ENCODE measurements at regions not wholly inside any gene's neighbourhood (a gene's known extent, or its start where the extent isn't known, plus 50 kb on each side); places are given as distances from the start of the nearest gene placed in this dataset.
"Not testable (repeated sequence)": the region's sequence is repeated elsewhere in the genome, so short reads cannot be mapped to it uniquely, and the experiment has no call there.

DNA sequence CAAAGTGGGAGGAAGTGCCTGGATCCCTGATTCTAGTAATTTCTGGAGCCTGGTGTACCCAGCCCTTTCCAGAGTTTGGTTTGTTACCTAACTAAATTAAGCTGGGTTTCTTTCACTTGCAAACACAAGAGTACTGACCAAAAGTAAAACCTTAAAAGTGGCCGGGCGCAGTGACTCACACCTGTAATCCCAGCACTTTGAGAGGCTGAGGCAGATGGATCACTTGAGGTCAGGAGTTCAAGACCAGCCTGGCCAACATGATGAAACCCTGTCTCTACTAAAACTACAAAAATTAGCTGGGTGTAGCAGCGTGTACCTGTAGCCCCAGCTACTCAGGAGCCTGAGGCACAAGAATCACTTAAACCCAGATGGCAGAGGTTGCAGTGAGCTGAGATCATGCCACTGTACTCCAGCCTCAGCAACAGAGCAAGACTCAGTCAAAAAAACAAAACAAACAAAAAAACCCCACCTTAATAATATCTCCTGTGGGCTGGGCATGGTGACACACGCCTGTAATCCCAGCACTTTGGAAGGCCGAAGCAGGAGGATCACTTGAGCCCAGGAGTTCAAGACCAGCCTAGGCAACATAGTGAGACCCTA lies 78.0 kb upstream of the BLID start:
- H3K27ac Mint-ChIP-seq; H3K27me3 Mint-ChIP-seq; DNase-seq; H3K36me3 Mint-ChIP-seq; H3K9me3 Mint-ChIP-seq (ENCODE audit: low read depth); H3K4me3 Mint-ChIP-seq; H3K4me1 Mint-ChIP-seq; ATAC-seq: not testable (repeated sequence)
- CTCF ChIA-PET = interaction anchor here (1.2 kb wide), 1 partner anchor 539 kb away, joined by 4 read pairs; no protein-coding TSS in a partner anchor

DNA sequence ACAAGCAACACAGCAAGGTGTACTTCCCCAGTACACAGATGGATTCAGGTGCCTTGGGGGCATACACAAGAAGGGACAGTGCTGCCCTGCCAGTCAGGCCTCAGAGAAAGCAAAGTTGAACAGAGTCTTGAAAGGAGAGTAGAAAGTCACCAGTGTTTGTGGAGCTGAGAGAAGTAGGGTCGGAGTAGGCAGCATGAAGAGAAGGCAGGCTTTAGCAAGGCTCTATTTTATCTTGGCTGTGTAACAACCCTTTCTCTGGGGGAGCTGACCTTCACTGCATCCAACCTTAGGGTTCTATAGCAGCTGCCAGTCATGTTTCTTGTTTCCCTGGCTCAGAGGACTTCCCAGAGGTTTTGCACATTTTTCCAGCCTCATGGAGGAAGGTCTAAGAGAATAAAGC lies 77.4 kb upstream of the BLID start:
- Mint-ChIP-seq H3K4me3 (no peak overlapping the region), H3K27me3 (peaks cover 5% of the 10 kb centered on the region), H3K9me3 (ENCODE audit: low read depth) (no peaks in the 10 kb centered on the region), H3K27ac (no peak overlapping the region), H3K36me3 (no peaks in the 10 kb centered on the region), H3K4me1 (no peaks in the 10 kb centered on the region)
- CTCF ChIA-PET = no interaction called here
- DNase-seq = no peak
- ATAC-seq = no peak

DNA sequence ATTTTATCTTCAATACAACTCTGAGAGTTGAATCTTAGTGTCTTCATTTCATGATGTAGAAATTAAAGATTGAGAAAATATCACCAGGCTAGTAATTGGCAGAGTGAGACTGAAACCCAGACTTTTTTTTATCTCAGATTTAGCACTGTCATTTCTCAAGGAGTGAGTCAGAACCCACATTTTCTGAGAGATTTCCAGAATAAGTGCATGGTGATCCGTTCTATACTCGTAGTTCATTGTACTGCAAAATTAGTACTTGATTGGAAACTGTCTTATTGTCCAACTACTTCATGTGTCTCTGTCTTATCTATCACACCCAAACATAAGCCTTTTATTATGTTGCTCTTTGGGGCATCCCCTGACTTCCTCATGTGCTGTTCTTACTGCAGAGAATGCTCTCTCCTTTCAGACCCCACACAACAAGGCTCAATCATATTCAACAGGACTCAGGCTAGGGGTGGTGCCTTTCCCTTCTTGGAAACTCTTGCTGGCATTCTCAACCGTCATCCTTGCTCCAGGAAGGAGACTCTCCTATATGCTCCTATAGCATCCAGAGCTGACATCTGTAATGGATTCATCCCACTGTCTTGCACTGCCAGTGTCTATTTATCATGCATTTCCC lies 76.7 kb upstream of the BLID start:
- CTCF ChIA-PET = no interaction called here
- H3K4me3 Mint-ChIP-seq = no peak overlapping the region
- peaks cover 5% of the 10 kb centered on the region for H3K27me3 Mint-ChIP-seq
- no peaks in the 10 kb centered on the region for H3K36me3 Mint-ChIP-seq
- H3K27ac Mint-ChIP-seq = no peak overlapping the region
- H3K4me1 Mint-ChIP-seq = no peaks in the 10 kb centered on the region
- H3K9me3 Mint-ChIP-seq (ENCODE audit: low read depth) = no peaks in the 10 kb centered on the region
- DNase-seq = no peak
- ATAC-seq = no peak

DNA sequence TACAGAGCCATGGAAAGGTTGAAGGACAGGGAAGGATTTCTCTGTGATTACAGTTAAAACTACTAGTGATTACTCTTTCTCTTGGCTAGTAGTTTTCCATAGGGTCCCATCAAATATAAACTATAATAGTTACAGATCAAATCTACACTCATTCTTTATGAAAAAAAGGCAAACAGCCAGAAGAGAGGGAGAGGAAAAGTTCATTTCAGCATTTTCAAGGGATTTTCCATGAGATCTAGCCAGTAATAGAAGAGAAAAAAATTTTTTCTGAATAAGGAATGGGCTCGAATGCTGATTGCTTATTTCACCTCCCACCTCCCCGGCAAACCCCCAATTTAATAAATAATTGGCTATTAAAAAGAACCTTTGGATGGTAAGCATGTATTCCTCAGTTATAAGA lies 74.8 kb upstream of the BLID start:
- Mint-ChIP-seq H3K27me3 (peaks cover 5% of the 10 kb centered on the region), H3K27ac (no peak overlapping the region), H3K36me3 (no peaks in the 10 kb centered on the region), H3K4me1 (no peaks in the 10 kb centered on the region), H3K9me3 (ENCODE audit: low read depth) (no peaks in the 10 kb centered on the region), H3K4me3 (no peak overlapping the region)
- DNase-seq = no peak
- CTCF ChIA-PET = no interaction called here
- ATAC-seq = no peak

DNA sequence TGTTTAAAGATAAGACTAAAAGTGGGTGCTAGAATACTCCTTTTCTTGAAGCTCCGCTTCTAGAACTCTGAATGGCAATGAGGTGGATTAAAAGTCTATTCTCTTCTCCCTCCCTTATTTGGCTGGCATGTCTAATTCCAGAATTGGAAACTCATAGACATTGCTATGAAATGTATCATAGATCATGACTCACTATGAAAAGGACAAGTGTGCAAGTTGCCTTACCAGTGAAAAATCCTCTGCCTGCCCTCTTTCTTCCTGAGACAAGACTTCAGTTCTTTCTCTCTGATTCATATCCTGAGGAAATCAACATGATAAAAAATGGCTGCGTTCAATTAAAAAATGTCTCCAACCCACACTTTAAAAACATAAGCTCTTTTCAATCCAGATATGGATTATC lies 73.2 kb upstream of the BLID start:
- CTCF ChIA-PET = interaction anchor here (1.0 kb wide), 1 partner anchor 14 kb away, joined by 3 read pairs; no protein-coding TSS in a partner anchor
- no peaks in the 10 kb centered on the region for H3K9me3 Mint-ChIP-seq (ENCODE audit: low read depth)
- no peak for ATAC-seq
- H3K27me3 Mint-ChIP-seq = no peaks in the 10 kb centered on the region
- no peak overlapping the region for H3K27ac Mint-ChIP-seq
- no peak overlapping the region for H3K4me3 Mint-ChIP-seq
- DNase-seq = no peak
- no peaks in the 10 kb centered on the region for H3K4me1 Mint-ChIP-seq
- no peaks in the 10 kb centered on the region for H3K36me3 Mint-ChIP-seq

DNA sequence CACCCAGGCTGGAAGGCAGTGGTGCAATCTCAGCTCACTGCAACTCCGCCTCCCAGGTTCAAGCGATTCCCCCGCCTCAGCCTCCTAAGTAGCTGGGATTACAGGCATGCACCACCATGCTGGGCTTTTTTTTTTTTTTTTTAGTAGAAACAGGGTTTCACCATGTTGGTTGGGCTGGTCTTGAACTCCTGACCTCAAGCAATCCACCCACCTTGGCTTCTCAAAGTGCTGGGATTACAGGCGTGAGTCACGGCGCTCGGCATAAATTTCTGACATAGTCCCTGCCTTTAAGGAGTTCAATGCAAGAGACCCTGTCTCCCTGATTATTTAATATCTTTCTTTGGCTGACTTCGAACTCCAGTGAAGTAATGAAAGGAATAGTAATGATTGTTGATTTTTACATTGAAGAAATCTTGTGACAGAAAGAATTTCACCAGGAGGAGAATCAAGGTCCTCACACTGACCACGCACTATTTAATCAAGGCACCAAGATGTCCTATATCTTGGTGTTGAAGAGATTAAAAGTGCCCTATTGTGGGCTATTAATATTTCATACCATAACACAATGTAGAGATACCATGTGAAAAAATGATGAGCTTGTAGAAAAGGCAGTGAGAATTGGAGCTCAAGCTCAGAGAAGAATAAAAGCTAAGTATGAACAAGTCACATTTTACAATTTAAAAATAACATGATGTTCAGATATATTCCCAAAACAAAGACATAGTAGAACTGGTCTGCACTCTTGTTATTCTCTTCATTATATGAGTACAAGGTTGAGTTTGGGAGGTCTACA lies 71.6 kb upstream of the BLID start:
- Mint-ChIP-seq H3K9me3 (ENCODE audit: low read depth) (no peaks in the 10 kb centered on the region), H3K27me3 (no peaks in the 10 kb centered on the region), H3K27ac (no peak overlapping the region), H3K4me3 (no peak overlapping the region), H3K4me1 (no peaks in the 10 kb centered on the region), H3K36me3 (no peaks in the 10 kb centered on the region)
- CTCF ChIA-PET = no interaction called here
- no peak for ATAC-seq
- DNase-seq = no peak

DNA sequence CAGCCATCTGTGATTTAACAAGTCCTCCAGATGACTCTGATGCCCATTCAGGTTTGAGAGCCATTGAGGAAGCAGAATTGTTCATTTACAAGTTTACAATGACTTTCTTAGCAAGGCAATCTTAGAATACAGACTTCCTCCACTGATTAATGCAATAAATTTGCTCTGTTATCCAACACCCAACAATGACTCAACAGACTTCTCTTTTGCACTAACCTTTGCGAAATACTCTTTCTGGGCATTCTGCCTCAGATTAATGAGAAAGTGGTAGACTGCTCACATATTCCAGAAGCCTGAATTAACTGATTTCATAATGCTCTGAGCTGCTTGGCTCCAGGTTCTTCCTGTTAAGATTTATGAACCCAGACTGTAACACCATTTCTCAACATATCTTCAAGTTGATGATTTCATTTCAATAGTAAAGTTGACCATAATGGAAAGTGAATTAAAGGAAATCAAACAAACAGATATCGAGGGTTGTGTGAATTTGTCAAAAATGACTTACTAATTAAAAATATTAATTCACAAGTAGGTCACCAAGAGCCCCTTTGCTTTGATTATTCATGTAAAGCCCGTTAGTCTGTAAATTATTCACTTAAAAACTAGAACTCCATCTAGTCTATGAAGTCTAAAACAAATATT lies 70.5 kb upstream of the BLID start:
- H3K27ac Mint-ChIP-seq = no peak overlapping the region
- H3K4me1 Mint-ChIP-seq = no peaks in the 10 kb centered on the region
- no peak for ATAC-seq
- H3K27me3 Mint-ChIP-seq = no peaks in the 10 kb centered on the region
- DNase-seq = no peak
- no peaks in the 10 kb centered on the region for H3K9me3 Mint-ChIP-seq (ENCODE audit: low read depth)
- CTCF ChIA-PET = no interaction called here
- H3K4me3 Mint-ChIP-seq = no peak overlapping the region
- no peaks in the 10 kb centered on the region for H3K36me3 Mint-ChIP-seq

DNA sequence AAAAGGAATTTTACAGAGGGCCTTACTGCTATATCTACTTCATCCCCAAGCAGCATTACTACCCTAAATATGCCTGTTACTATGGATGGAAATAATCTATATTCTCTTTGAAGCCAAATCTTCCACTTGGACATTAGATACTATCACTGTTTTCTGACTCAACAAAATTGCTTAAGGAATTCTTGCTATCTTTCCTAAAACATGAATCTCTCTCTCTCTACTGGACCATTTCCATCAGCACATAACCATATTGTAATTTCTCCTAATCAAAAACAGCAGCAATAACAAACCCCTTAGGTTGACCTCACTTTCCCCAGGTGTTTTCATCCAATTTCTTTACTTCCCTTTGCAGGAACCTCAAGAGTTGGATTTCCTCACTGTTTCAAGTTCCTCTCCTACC lies 67.9 kb upstream of the BLID start:
- Mint-ChIP-seq H3K9me3 (ENCODE audit: low read depth) (no peaks in the 10 kb centered on the region), H3K27ac (no peak overlapping the region)

DNA sequence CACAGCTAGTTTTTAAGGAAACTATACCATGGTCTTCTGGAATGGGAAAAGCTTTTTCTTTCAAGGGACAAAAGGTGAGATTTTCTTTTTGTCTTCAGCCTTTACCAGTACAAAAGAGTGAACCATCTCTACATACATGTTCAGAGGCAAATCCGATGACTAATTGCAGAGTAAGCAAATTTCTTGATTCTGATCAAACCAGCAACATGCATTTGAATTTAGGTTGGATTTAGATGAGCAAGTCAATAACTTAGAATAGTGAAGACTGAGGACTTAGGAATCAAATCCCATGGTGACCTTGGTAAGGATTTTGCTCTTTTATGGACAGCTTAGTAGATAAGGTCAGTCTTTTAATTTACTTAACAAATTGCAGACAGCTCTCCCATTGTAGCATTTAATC lies 65.9 kb upstream of the BLID start:
- Mint-ChIP-seq H3K4me1 (no peaks in the 10 kb centered on the region), H3K4me3 (no peak overlapping the region), H3K27ac (no peak overlapping the region), H3K9me3 (ENCODE audit: low read depth) (no peaks in the 10 kb centered on the region), H3K27me3 (no peaks in the 10 kb centered on the region), H3K36me3 (no peaks in the 10 kb centered on the region)
- DNase-seq (no peak), ATAC-seq (no peak)
- CTCF ChIA-PET = no interaction called here

More for the DNA sequence above, 67.9 kb upstream of the BLID start:
- DNase-seq = no peak
- no peaks in the 10 kb centered on the region for H3K4me1 Mint-ChIP-seq
- no peaks in the 10 kb centered on the region for H3K27me3 Mint-ChIP-seq
- no peak overlapping the region for H3K4me3 Mint-ChIP-seq
- no peak for ATAC-seq
- CTCF ChIA-PET = no interaction called here
- no peaks in the 10 kb centered on the region for H3K36me3 Mint-ChIP-seq

DNA sequence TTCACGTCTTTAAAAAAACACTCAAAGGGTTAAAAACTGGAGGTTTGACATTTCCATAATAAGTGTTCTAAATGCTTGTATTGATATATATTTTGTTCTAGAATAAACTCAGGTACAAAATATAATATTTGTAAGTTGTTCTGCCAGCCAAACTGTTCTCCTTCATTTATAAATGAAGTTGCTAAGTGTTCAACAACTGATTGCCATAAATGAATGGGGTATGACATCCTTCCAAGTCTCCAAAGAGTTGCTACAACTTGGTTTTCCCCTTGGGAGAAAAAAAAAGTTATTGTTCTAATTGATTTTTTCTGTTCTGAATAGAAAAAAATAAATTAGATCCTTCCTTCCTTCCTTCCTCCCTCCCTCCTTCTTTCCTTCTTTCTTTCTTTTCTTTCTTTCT lies 65.4 kb upstream of the BLID start:
- H3K27me3 Mint-ChIP-seq = no peaks in the 10 kb centered on the region
- H3K9me3 Mint-ChIP-seq (ENCODE audit: low read depth) = no peaks in the 10 kb centered on the region
- DNase-seq (no peak), ATAC-seq (no peak)
- no peaks in the 10 kb centered on the region for H3K4me1 Mint-ChIP-seq
- H3K4me3 Mint-ChIP-seq = no peak overlapping the region
- CTCF ChIA-PET = no interaction called here
- H3K27ac Mint-ChIP-seq = no peak overlapping the region
- no peaks in the 10 kb centered on the region for H3K36me3 Mint-ChIP-seq

DNA sequence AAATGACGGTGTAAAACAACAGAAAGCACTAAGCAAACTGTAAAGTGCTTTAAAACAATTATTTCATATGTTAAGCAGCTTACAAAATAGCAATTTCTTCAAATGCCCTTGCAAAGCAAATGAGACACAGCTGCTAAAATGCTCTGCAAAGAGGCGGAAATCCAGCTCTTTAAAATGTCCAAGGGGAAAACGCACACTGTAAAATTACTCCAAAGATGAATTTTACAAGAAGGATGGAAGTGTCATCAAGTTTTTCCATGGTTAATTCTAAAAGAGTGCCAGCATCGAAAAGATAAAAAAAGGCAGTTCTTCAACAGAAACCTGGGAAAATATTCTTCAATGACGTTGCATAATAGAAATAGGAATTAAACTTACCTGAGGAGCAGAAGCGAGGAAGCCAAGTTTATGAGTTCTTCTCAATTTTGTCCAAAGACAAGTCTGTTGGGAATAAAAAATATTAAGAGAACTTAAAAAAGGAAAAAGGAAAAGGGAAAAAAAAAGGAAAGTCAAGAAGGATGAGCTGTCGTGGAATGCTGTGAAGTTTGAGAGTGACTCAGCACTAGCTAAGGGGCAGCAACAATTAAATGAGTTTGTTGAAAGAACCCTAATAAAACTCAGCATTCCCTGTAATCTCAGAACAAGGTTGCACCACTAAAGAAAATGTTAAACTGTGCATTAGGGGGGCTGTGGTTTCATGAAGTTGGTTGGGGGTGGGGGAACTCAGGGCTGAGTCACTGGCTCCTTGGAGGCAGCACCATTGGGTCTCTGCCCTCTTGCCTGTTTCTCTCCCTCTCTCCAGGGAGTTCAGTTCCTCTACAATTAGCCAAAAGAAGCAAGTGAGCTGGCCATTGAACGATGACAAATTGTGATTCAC lies 64.2 kb upstream of the BLID start:
- ATAC-seq = no peak
- Mint-ChIP-seq H3K9me3 (ENCODE audit: low read depth) (no peaks in the 10 kb centered on the region), H3K27me3 (no peaks in the 10 kb centered on the region), H3K4me3 (no peak overlapping the region), H3K36me3 (no peaks in the 10 kb centered on the region), H3K27ac (no peak overlapping the region), H3K4me1 (no peaks in the 10 kb centered on the region)
- DNase-seq = no peak
- CTCF ChIA-PET = no interaction called here

DNA sequence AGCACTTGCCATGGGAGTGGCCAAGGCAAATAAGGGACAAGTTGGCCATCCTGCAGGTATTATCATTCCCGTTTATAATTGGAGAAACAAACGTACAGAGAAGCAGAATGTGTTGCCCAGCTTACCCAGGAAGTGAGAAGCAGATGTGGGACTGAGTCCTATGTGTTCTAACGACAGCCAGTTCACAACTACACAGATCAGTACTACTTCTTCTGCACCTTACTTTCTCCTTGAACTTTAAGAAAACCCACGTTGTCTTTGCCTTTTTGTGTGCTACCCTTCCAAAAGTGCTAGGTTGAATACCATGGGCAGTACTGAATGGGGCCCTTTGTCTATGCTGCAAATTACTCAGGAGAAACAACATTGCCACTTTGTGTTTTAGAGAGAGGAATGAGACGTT lies 62.8 kb upstream of the BLID start:
- DNase-seq = no peak
- no peaks in the 10 kb centered on the region for H3K27me3 Mint-ChIP-seq
- no peak overlapping the region for H3K4me3 Mint-ChIP-seq
- no peak for ATAC-seq
- no peaks in the 10 kb centered on the region for H3K4me1 Mint-ChIP-seq
- CTCF ChIA-PET = no interaction called here
- no peak overlapping the region for H3K27ac Mint-ChIP-seq
- no peaks in the 10 kb centered on the region for H3K36me3 Mint-ChIP-seq
- no peaks in the 10 kb centered on the region for H3K9me3 Mint-ChIP-seq (ENCODE audit: low read depth)

DNA sequence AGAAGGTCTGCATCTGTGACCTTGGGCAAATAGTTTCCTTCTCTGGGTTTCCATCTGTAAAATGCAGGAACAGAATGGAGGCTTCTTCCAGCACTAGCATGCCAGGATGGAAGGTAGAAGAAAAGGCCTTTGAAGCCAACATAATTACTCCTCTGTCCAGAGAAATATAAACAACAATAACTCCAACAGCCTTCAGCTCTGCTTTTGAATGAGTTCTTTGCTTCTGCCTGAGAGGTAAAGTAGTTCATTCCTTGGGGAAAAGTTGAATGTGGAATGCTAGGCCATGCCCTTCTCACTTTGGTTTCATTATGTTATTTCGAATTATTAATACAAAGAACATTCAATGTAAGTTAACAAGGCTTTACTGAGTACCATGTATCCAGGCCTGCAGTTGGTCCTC lies 61.2 kb upstream of the BLID start:
- no peaks in the 10 kb centered on the region for H3K9me3 Mint-ChIP-seq (ENCODE audit: low read depth)
- no peak overlapping the region for H3K4me3 Mint-ChIP-seq
- no peaks in the 10 kb centered on the region for H3K36me3 Mint-ChIP-seq
- H3K4me1 Mint-ChIP-seq = no peaks in the 10 kb centered on the region
- H3K27ac Mint-ChIP-seq = no peak overlapping the region
- CTCF ChIA-PET = no interaction called here
- DNase-seq (no peak), ATAC-seq (no peak)
- no peaks in the 10 kb centered on the region for H3K27me3 Mint-ChIP-seq

Data from activated CD8-positive, alpha-beta memory T cell treated with anti-CD3 and anti-CD28 coated beads, Interleukin-2, amount 10 ng/mL, durations not matched to agents 7 days and 5 days (primary cell).